WI38 (cell line): ENCODE measurements at regions not wholly inside any gene's neighbourhood (a gene's known extent, or its start where the extent isn't known, plus 50 kb on each side); places are given as distances from the start of the nearest gene placed in this dataset.

Experiments
- H3K4me3 ChIP-seq: 2 replicates; pipeline ENCODE4 v1.5.1; 2011; ENCODE audit warnings: low read depth, mild to moderate bottlenecking, control low read depth, low read length
- TF ChIP-seq, protein P1 (sequence below): IDR thresholded peaks from 2 replicates; pipeline ENCODE4 v1.5.1; 2012; ENCODE audit warnings: low read depth, mild to moderate bottlenecking, control low read depth, low read length

DNA sequence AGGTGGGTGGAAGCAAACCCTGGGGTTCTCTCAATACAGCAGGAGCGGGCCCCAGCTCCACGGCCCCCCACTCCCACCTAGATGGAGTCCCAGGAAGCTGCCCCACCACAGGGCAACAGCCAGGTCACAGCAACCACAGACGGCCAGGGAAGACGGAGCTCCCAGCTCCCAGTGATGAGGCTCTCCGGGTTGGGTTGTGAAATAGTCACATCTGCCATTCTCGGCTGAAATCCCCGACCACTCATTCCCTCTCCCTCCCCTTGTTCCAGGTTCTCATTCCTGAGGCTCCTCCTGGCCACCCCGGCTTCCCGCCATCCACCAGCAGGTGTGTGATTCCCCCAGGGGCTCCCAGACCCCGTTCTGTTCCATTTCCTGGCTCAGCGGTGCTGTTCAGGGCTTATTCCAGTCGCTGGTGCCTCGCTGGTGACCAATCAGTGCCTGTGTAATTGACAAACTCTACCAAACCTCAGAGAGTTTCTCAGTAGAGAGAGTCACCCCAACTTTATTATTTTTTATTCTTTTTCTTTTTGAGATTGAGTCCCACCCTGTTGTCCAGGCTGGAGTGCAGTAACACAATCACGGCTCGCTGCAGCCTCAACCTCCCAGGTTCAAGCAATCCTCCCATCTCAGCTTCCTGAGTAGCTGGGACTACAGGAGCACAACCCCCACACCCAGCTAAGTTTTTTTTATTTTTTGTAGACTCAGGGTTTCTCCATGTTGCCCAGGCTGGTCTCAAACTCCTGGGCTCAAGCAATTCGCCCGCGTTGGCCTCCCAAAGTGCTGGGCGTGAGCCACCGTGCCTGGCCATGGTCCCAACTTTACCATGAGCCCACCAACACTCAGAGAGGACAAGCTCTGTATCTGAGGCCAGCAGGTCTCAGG is 63.2 kb downstream of the SHANK2 start:
- TF ChIP-seq, protein P1, sequence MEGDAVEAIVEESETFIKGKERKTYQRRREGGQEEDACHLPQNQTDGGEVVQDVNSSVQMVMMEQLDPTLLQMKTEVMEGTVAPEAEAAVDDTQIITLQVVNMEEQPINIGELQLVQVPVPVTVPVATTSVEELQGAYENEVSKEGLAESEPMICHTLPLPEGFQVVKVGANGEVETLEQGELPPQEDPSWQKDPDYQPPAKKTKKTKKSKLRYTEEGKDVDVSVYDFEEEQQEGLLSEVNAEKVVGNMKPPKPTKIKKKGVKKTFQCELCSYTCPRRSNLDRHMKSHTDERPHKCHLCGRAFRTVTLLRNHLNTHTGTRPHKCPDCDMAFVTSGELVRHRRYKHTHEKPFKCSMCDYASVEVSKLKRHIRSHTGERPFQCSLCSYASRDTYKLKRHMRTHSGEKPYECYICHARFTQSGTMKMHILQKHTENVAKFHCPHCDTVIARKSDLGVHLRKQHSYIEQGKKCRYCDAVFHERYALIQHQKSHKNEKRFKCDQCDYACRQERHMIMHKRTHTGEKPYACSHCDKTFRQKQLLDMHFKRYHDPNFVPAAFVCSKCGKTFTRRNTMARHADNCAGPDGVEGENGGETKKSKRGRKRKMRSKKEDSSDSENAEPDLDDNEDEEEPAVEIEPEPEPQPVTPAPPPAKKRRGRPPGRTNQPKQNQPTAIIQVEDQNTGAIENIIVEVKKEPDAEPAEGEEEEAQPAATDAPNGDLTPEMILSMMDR, result no peak
- H3K4me3 ChIP-seq, result no peak overlapping the region

DNA sequence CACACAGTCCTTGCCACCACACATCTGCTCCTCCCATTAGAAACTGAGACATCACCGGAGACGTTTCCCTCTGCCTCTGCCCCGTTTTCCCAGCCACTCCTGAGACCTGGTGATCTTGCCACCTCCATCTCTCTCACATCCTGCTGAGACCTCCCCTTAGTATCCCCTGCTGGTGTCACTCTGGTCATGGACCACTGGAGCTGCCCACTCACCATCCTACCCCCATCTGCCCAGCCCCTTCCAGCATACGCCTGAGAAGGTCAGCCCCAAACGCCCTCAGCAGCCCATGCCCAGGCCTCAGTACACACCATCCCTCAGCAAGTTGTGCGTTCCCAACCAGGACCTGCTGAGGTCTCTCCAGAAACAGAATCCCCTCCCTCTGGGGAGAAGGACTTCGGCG is 64.3 kb downstream of the SHANK2 start:
- TF ChIP-seq, protein P1, result no peak
- H3K4me3 ChIP-seq, result no peak overlapping the region

DNA sequence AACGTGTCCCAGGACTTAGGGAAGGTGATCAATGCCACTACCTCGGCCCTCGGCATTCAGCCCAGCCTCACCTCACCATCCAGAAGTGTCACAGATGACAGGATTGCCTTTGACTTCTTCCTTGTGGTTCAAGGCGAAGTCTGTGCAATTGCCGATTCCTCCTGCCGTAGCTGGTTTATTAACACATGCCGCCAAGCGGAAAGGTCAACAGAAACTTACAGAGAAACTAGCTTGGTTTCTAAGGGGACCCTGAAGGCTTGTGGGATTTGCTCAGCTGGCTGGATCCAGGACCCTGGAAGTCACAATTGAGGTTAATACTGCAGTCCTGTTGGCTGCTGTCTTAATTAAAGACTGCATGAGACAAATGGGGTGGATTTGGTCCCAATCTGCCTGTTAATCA is 65.6 kb downstream of the SHANK2 start:
- H3K4me3 ChIP-seq, result no peak overlapping the region
- TF ChIP-seq, protein P1, result no peak

DNA sequence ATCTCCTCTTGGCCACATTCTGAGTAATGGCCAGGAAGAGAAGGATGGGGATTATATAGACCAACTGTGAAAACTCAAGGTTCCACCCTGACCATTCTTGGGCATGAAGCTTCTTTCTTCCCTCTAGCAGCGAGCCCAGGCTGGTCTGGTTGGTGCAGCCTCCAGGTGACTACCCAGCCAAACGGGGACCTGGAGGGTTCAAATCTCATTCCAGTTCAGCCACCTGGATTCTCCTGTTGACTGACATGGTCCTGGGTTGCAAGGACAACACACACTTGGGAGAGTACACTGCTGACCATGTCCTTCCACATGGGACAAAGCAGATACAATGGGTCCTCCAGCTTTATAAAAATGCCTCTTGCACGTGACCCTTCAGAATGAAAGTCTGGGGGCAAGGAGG is 67.0 kb downstream of the SHANK2 start:
- TF ChIP-seq, protein P1, result no peak
- H3K4me3 ChIP-seq, result no peak overlapping the region

DNA sequence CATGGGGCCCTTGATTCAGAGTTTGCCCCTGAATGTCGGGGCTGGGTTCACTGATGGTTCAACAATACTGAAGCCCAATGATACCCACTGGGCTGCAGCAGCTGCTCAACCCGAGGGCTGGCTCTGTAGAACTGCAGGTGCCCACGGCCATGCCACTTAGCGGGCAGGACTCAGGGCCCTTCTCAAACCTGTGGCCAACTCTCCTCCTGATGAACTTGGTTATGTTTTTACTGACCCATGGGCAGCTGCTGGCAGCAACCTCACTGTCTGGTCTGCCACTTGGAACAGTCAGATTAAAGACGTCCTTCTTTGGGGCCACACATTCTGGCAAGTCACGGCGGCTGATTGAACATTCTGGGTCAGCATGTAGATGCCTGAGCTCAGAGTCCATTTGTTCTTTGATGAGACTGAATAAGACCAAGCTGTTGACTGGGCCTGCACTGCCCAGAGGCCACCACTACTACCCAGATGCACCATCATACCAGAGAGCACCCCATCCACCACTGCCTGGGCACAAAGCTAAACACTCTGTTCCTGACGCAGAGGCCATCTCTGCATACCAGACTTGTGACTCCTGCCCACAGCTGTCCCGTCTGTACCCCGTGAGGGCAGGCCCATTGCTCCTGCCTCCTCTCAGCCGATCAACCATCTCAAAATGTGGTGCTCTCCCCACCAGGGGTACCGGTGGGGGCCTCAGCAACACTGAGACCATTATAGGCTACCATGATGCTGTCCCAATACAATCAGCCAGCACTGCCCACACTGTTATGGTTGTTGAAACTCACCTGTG is 67.8 kb downstream of the SHANK2 start:
- H3K4me3 ChIP-seq, result no peak overlapping the region
- TF ChIP-seq, protein P1, result no peak

DNA sequence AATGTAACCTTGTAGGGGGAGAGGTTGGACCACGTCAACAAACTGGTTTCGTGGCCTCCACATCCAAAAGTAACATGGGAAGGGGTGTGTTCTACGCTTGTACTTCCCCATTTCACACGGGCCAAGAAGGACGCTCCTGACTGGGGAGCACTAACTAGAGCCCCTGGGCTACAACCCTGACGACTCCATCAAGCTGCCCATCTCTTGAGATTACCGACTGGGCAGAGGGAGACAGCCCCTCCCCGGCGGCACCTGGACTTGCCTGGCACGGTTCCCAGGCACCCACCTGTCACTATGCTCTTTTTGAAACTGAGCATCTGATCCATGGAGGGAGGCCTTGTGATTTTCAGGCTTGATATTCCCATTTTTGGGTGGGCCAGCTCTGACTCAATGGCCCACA is 68.5 kb downstream of the SHANK2 start:
- no peak overlapping the region for H3K4me3 ChIP-seq
- TF ChIP-seq, protein P1, result no peak
